ENCODE measurements at regions not wholly inside any gene's neighbourhood (a gene's known extent, or its start where the extent isn't known, plus 50 kb on each side); places are given as distances from the start of the nearest gene placed in this dataset.
A peak's percentile ranks its signal among the peaks of the same experiment; 100 is the strongest.
"Not testable (repeated sequence)": the region's sequence is repeated elsewhere in the genome, so short reads cannot be mapped to it uniquely, and the experiment has no call there.

- Histone ChIP-seq H3K9me3 (no peaks in the 10 kb centered on the region), H3K4me1 (no peaks in the 10 kb centered on the region), H3K4me3 (no peak overlapping the region), H3K27ac (no peak overlapping the region), H3K9ac (ENCODE audit: low read depth in 2 of 2, low read length in 2 of 2) (no peak overlapping the region), H3K36me3 (no peaks in the 10 kb centered on the region), H3K27me3 (no peaks in the 10 kb centered on the region)
- no peak for DNase-seq
- TF ChIP-seq CTCF (IDR thresholded peaks at IDR 0.05), result no peak
- intact Hi-C loops (cut with DNase I), result loop anchor here (5.0 kb wide), 1 partner anchor 116 kb away; no protein-coding TSS in a partner anchor
Observed at GRCh38 chr12:65673156-65673690, 151.1 kb upstream of the HMGA2 start.

GRCh38 chr12:65673732-65674131 lies 150.6 kb upstream of the HMGA2 start:
- Histone ChIP-seq H3K27me3 (no peaks in the 10 kb centered on the region), H3K9ac (ENCODE audit: low read depth in 2 of 2, low read length in 2 of 2) (no peak overlapping the region), H3K4me1 (no peaks in the 10 kb centered on the region), H3K9me3 (no peaks in the 10 kb centered on the region), H3K27ac (no peak overlapping the region), H3K36me3 (no peaks in the 10 kb centered on the region), H3K4me3 (no peak overlapping the region)
- intact Hi-C loops (cut with DNase I), result loop anchor here (5.0 kb wide), 1 partner anchor 116 kb away; no protein-coding TSS in a partner anchor
- peak; percentile 19 for TF ChIP-seq CTCF (IDR thresholded peaks at IDR 0.05)
- DNase-seq, result no peak

DNA sequence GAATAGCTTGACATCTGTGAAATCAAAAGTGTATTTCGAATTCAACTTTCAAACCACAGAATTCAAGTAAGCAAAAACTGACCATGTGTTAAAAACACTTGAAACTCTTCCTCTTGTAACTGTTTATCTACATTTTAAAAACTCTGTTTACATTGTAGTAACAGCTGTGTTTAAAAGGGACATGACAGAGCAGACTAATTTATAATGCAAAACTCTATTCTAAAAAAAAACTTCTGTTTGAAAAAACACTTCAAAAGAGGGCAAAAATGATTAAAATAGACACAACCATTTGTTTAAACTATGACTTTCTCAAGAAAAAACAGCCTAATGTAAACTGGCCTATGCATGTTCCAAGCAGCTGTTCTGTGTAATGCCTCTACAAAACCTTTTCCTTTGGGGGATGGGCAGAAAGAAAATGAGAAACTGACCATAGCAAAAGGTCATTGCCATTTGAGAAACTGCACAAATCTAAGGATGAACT lies 149.1 kb upstream of the HMGA2 start:
- DNase-seq, result no peak
- Histone ChIP-seq H3K4me3 (no peak overlapping the region), H3K27me3 (no peaks in the 10 kb centered on the region), H3K36me3 (no peaks in the 10 kb centered on the region), H3K4me1 (no peaks in the 10 kb centered on the region), H3K9ac (ENCODE audit: low read depth in 2 of 2, low read length in 2 of 2) (no peak overlapping the region), H3K9me3 (no peaks in the 10 kb centered on the region), H3K27ac (no peak overlapping the region)
- no peak for TF ChIP-seq CTCF (IDR thresholded peaks at IDR 0.05)
- intact Hi-C loops (cut with DNase I), result no loop called here

- H3K9ac ChIP-seq (ENCODE audit: low read depth in 2 of 2, low read length in 2 of 2); H3K4me3 ChIP-seq; intact Hi-C loops (cut with DNase I); H3K27ac ChIP-seq; H3K9me3 ChIP-seq; H3K36me3 ChIP-seq; DNase-seq; H3K4me1 ChIP-seq; H3K27me3 ChIP-seq: not testable (repeated sequence)
Observed at GRCh38 chr12:65678172-65678571, 146.1 kb upstream of the HMGA2 start.

GRCh38 chr12:65681226-65681625 lies 143.1 kb upstream of the HMGA2 start:
- Histone ChIP-seq H3K27me3 (no peaks in the 10 kb centered on the region), H3K9me3 (no peaks in the 10 kb centered on the region), H3K4me3 (no peak overlapping the region), H3K36me3 (no peaks in the 10 kb centered on the region), H3K9ac (ENCODE audit: low read depth in 2 of 2, low read length in 2 of 2) (no peak overlapping the region), H3K27ac (no peak overlapping the region), H3K4me1 (no peaks in the 10 kb centered on the region)
- no peak for DNase-seq
- no peak for TF ChIP-seq CTCF (IDR thresholded peaks at IDR 0.05)
- intact Hi-C loops (cut with DNase I), result no loop called here

GRCh38 chr12:65682112-65682511 lies 142.2 kb upstream of the HMGA2 start:
- no peak overlapping the region for H3K4me3 ChIP-seq
- no peak for TF ChIP-seq CTCF (IDR thresholded peaks at IDR 0.05)
- no peaks in the 10 kb centered on the region for H3K9me3 ChIP-seq
- H3K9ac ChIP-seq (ENCODE audit: low read depth in 2 of 2, low read length in 2 of 2), result no peak overlapping the region
- no peak overlapping the region for H3K27ac ChIP-seq
- no peaks in the 10 kb centered on the region for H3K36me3 ChIP-seq
- DNase-seq, result no peak
- H3K4me1 ChIP-seq, result no peaks in the 10 kb centered on the region
- intact Hi-C loops (cut with DNase I), result no loop called here
- H3K27me3 ChIP-seq, result no peaks in the 10 kb centered on the region
